PC-9 (cell line): ENCODE measurements at regions not wholly inside any gene's neighbourhood (a gene's known extent, or its start where the extent isn't known, plus 50 kb on each side); places are given as distances from the start of the nearest gene placed in this dataset.

ENCODE experiments used
- BruUV-seq: library from RNA; stranded (reverse); fragments of 400-500 nt; replicated peaks from 2 replicates; lab custom pipeline; 2021; lab: Mats Ljungman, UMichigan
- CTCF ChIA-PET: fragments of 300-600 bp; sonication (Branson Sonifier 250); formaldehyde crosslinking; loops from one replicate; lab custom pipeline; 2022; ENCODE audit warnings: antibody characterized with exemption; lab: Charles Lee
- POLR2A ChIA-PET: fragments of 300-600 bp; sonication (Branson Sonifier 250); formaldehyde crosslinking; loops from one replicate; lab custom pipeline; 2022; ENCODE audit warnings: antibody characterized with exemption; ENCODE audit not compliant: unreplicated experiment; lab: Charles Lee
- DNase-seq, 2 experiments: peaks; one replicate each; pipeline versions ENCODE4 v3.0.0 to v3.0.0-alpha.2; 2015 to 2022; ENCODE audit warnings: mixed read lengths in 1 of 2
- H2AFZ ChIP-seq: fragments of 200-600 bp; sonication (generic); 2 replicates; pipeline ENCODE4 v1.8.1; 2017; ENCODE audit warnings: antibody characterized with exemption
- H3F3A ChIP-seq: fragments of 200-600 bp; sonication (generic); 2 replicates; pipeline ENCODE4 v1.8.1; 2017; ENCODE audit warnings: antibody characterized with exemption, mild to moderate bottlenecking, low read depth; ENCODE audit not compliant: insufficient read depth
- H3K27ac ChIP-seq: fragments of 200-600 bp; sonication (generic); 2 replicates; pipeline ENCODE4 v1.6.1; 2016; ENCODE audit warnings: mixed run types
- H3K27me3 ChIP-seq: fragments of 200-600 bp; sonication (generic); 2 replicates; pipeline ENCODE4 v1.6.1; 2016; ENCODE audit warnings: low read depth, mixed run types; ENCODE audit not compliant: insufficient read depth
- H3K36me3 ChIP-seq: fragments of 200-600 bp; sonication (generic); 2 replicates; pipeline ENCODE4 v1.6.1; 2016; ENCODE audit warnings: low read depth, mixed run types
- H3K4me1 ChIP-seq: fragments of 200-600 bp; sonication (generic); replicated peaks from 2 replicates; pipeline ENCODE4 v1.6.1; 2016; ENCODE audit warnings: mixed run types; ENCODE audit not compliant: insufficient read depth
- H3K4me2 ChIP-seq: fragments of 200-600 bp; sonication (generic); 2 replicates; pipeline ENCODE4 v1.6.1; 2017; ENCODE audit warnings: mixed run types
- H3K4me3 ChIP-seq: fragments of 200-600 bp; sonication (generic); 2 replicates; pipeline ENCODE4 v1.6.1; 2016; ENCODE audit warnings: mixed run types
- H3K79me2 ChIP-seq: fragments of 200-600 bp; sonication (generic); 2 replicates; pipeline ENCODE4 v1.6.1; 2017; ENCODE audit warnings: low read depth, mixed run types
- H3K9me2 ChIP-seq: fragments of 200-600 bp; sonication (generic); 2 replicates; pipeline ENCODE4 v1.8.1; 2017; ENCODE audit warnings: mild to moderate bottlenecking; ENCODE audit not compliant: insufficient read depth
- H3K9me3 ChIP-seq: fragments of 200-600 bp; sonication (generic); 2 replicates; pipeline ENCODE4 v1.8.1; 2016; ENCODE audit warnings: low read depth; ENCODE audit not compliant: insufficient read depth
- H4K20me1 ChIP-seq: fragments of 200-600 bp; sonication (generic); 2 replicates; pipeline ENCODE4 v1.8.1; 2017; ENCODE audit not compliant: insufficient read depth
- EZH2 ChIP-seq: fragments of 200-600 bp; sonication (generic); IDR thresholded peaks from 2 replicates; pipeline ENCODE4 v1.8.0; 2017; ENCODE audit warnings: antibody characterized with exemption, low read depth
- intact Hi-C: fragments of 100-400 bp; cut with micrococcal nuclease; formaldehyde crosslinking; loops from one replicate; pipeline ENCODE4 v1.10.0; 2022; ENCODE audit not compliant: unreplicated experiment
- TF ChIP-seq, protein P1 (sequence below): fragments of 200-600 bp; sonication (generic); conservative IDR thresholded peaks from 2 replicates; pipeline ENCODE4 v1.6.1; 2017; ENCODE audit warnings: mixed run types, antibody characterized with exemption, mild to moderate bottlenecking, moderate library complexity

DNA sequence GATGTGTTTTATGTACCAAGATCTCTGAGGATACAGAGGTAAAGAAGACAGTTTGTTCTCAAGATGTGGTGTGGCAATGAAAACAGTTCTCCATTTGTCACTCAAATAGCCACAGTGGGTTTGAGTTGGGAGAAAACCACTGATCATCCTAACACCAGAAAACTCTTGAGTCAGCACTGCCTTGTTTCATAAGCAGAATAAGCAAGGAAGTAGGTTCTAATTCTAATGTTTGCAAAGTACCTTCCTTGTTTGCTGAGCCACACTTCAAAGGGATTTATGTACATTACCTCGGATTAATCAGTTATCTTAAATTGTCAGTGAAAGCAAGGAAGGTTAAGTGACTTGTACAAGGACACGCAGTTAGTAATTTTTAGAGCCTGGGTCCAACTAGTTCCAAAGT, 107.8 kb upstream of the BOC start:
- intact Hi-C loops: loop anchor here (5.0 kb wide), 1 partner anchor 36 kb away; no protein-coding TSS in a partner anchor
- Histone ChIP-seq H3F3A (peaks cover 6% of the 10 kb centered on the region; the same call in 1 of the 2 replicates), H3K27me3 (no peaks in the 10 kb centered on the region), H2AFZ (no peak overlapping the region), H3K4me2 (no peak overlapping the region), H3K4me1 (peaks cover 6% of the 10 kb centered on the region), H3K9me3 (no peaks in the 10 kb centered on the region), H3K4me3 (no peak overlapping the region), H3K36me3 (no peaks in the 10 kb centered on the region), H3K27ac (no peak overlapping the region), H4K20me1 (no peaks in the 10 kb centered on the region), H3K9me2 (no peaks in the 10 kb centered on the region), H3K79me2 (no peaks in the 10 kb centered on the region)
- ChIA-PET CTCF (interaction anchor here (0.6 kb wide), 1 partner anchor 388 kb away, joined by 4 read pairs; no protein-coding TSS in a partner anchor), POLR2A (no interaction called here)
- no TSS peak for BruUV-seq
- TF ChIP-seq EZH2: no peak
- TF ChIP-seq, protein P1, sequence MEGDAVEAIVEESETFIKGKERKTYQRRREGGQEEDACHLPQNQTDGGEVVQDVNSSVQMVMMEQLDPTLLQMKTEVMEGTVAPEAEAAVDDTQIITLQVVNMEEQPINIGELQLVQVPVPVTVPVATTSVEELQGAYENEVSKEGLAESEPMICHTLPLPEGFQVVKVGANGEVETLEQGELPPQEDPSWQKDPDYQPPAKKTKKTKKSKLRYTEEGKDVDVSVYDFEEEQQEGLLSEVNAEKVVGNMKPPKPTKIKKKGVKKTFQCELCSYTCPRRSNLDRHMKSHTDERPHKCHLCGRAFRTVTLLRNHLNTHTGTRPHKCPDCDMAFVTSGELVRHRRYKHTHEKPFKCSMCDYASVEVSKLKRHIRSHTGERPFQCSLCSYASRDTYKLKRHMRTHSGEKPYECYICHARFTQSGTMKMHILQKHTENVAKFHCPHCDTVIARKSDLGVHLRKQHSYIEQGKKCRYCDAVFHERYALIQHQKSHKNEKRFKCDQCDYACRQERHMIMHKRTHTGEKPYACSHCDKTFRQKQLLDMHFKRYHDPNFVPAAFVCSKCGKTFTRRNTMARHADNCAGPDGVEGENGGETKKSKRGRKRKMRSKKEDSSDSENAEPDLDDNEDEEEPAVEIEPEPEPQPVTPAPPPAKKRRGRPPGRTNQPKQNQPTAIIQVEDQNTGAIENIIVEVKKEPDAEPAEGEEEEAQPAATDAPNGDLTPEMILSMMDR: no peak
- no peak for DNase-seq

DNA sequence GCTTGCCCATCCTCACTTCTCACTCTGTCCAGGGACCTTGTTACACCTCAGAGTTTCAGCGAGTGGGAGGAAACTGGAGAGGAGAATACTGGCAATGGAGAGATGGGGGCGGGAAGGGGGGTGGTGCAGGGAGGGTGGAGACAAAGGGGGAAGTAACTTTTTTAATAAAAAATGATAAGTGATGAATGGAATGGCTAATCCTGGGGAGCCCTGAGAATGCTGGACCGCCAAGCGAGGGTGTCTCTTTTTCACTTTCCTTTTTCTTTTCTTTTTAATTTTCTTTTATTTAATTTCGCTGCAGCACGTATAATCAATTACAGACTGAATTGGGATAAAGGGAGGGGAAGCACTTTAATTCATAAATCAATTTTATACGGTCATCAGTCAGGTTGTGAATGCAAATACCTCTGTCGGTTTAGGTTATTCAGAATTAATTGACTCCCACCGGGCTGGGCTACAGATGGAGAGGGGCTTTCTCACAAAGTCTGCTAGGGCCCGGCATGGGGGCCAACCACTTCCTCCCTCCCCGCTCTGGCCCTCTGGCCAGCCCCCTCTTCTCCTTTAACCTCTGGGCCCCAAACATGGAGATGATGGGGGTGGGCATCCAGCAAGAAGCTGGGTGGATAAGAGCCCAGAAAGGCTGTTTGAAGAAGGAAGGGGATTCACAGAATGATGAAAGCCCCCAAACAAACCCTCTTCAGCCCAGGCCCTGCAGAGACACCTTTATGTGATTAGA, 106.8 kb upstream of the BOC start:
- no peaks in the 10 kb centered on the region for H3K36me3 ChIP-seq
- H2AFZ ChIP-seq: no peak overlapping the region
- intact Hi-C loops: loop anchor here (5.0 kb wide), 1 partner anchor 37 kb away; no protein-coding TSS in a partner anchor
- CTCF ChIA-PET: no interaction called here
- no peak overlapping the region for H3K4me2 ChIP-seq
- no peaks in the 10 kb centered on the region for H4K20me1 ChIP-seq
- no peak overlapping the region for H3K4me3 ChIP-seq
- no peaks in the 10 kb centered on the region for H3K27me3 ChIP-seq
- no peaks in the 10 kb centered on the region for H3K79me2 ChIP-seq
- no peaks in the 10 kb centered on the region for H3K9me2 ChIP-seq
- BruUV-seq: no TSS peak
- no peaks in the 10 kb centered on the region for H3K4me1 ChIP-seq
- H3K9me3 ChIP-seq: no peaks in the 10 kb centered on the region
- no peaks in the 10 kb centered on the region for H3F3A ChIP-seq
- no peak overlapping the region for H3K27ac ChIP-seq
- DNase-seq: no peak
- TF ChIP-seq EZH2: no peak
- POLR2A ChIA-PET: no interaction called here

DNA sequence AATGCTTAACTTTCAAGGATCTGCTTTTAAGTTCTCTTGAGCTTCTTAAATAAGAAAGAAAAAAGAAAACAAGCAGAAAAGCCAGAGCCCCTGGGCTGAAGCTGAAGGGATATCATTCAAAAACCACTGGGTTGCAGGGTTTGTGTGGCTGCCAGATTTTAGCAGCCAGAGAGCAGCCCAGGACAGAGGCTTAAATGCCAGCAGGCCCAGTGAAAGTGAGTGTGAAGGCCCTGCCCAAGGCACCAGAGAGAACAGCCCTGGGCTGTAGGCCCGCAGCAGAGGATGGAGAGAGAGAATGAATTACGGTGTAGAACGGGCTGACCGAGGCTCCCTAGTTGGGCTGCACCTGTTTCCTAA, 106.3 kb upstream of the BOC start:
- Histone ChIP-seq H3K4me1 (no peaks in the 10 kb centered on the region), H4K20me1 (no peaks in the 10 kb centered on the region), H3K36me3 (no peaks in the 10 kb centered on the region), H3K27me3 (no peaks in the 10 kb centered on the region), H3K9me3 (no peaks in the 10 kb centered on the region), H2AFZ (no peak overlapping the region), H3K4me2 (no peak overlapping the region), H3K79me2 (no peaks in the 10 kb centered on the region), H3K9me2 (no peaks in the 10 kb centered on the region), H3K4me3 (no peak overlapping the region), H3F3A (no peaks in the 10 kb centered on the region), H3K27ac (no peak overlapping the region)
- ChIA-PET POLR2A (no interaction called here), CTCF (no interaction called here)
- intact Hi-C loops: no loop called here
- DNase-seq: no peak
- TF ChIP-seq, protein P1: no peak
- no peak for TF ChIP-seq EZH2
- BruUV-seq: no TSS peak
